ENCODE measurements at regions not wholly inside any gene's neighbourhood (a gene's known extent, or its start where the extent isn't known, plus 50 kb on each side); places are given as distances from the start of the nearest gene placed in this dataset.

DNA sequence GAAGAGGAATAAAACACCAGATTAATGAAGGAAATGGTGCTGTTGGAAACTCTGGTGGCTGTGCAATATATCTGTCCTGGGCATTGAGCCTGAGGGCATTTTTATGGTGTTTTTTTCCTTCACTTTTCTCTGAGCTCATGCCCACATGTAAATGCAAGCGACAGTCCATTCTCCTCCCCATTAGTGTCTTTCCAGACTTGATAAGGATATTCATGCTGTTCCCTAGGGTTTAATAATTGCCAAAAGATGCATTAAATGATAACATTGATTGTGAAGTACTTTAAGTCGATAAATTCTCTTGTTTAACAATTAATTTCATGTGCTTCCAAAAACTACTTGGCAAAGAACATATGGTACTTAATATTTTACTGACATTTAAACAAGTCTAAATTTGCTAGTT lies 384.7 kb downstream of the MDFIC start:
- TF ChIP-seq GATA2 (IDR thresholded peaks at IDR 0.05; ENCODE audit: insufficient read depth, insufficient read length, low read depth, low read length) (no peak), MYC (IDR thresholded peaks at IDR 0.05; ENCODE audit: low read depth, low read length) (no peak), POLR2A (IDR thresholded peaks at IDR 0.05; ENCODE audit: low read depth, low read length) (no peak), JUN (IDR thresholded peaks at IDR 0.05; ENCODE audit: borderline replicate concordance, insufficient read depth, insufficient read length, low read depth) (no peak), POLR2AphosphoS5 (IDR thresholded peaks at IDR 0.05; ENCODE audit: insufficient read depth, low read depth, low read length) (no peak), EZH2 (IDR thresholded peaks at IDR 0.05; ENCODE audit: borderline replicate concordance, low read depth, low read length, severe bottlenecking) (no peak), FOS (IDR thresholded peaks at IDR 0.05; ENCODE audit: borderline replicate concordance, insufficient read depth, low read length) (no peak)
- TF ChIP-seq, protein P1, sequence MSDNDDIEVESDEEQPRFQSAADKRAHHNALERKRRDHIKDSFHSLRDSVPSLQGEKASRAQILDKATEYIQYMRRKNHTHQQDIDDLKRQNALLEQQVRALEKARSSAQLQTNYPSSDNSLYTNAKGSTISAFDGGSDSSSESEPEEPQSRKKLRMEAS (IDR thresholded peaks at IDR 0.05; ENCODE audit: insufficient read depth, insufficient read length), result no peak
- TF ChIP-seq, protein P2, sequence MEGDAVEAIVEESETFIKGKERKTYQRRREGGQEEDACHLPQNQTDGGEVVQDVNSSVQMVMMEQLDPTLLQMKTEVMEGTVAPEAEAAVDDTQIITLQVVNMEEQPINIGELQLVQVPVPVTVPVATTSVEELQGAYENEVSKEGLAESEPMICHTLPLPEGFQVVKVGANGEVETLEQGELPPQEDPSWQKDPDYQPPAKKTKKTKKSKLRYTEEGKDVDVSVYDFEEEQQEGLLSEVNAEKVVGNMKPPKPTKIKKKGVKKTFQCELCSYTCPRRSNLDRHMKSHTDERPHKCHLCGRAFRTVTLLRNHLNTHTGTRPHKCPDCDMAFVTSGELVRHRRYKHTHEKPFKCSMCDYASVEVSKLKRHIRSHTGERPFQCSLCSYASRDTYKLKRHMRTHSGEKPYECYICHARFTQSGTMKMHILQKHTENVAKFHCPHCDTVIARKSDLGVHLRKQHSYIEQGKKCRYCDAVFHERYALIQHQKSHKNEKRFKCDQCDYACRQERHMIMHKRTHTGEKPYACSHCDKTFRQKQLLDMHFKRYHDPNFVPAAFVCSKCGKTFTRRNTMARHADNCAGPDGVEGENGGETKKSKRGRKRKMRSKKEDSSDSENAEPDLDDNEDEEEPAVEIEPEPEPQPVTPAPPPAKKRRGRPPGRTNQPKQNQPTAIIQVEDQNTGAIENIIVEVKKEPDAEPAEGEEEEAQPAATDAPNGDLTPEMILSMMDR (IDR thresholded peaks at IDR 0.05; ENCODE audit: extremely low read depth in 1 of 2, insufficient read depth in 1 of 2, low read depth in 1 of 2, low read length in 2 of 2), result no peak
- Histone ChIP-seq H3K4me3 (replicated peaks in 1 of 3; ENCODE audit: insufficient read depth in 1 of 3, low read depth in 1 of 3, low read length in 3 of 3) (no peak overlapping the region), H3K9me3 (replicated peaks; ENCODE audit: control insufficient read depth, insufficient read depth, low read length) (no peaks in the 10 kb centered on the region), H3K4me2 (ENCODE audit: insufficient read depth, low read length) (no peak overlapping the region), H3K27me3 (ENCODE audit: control insufficient read depth in 2 of 2, insufficient read depth in 2 of 2, low read length in 2 of 2) (no peaks in the 10 kb centered on the region), H3K79me2 (ENCODE audit: control insufficient read depth, insufficient read depth, low read length) (no peaks in the 10 kb centered on the region), H3K27ac (ENCODE audit: insufficient read depth, low read depth, low read length) (no peak overlapping the region), H4K20me1 (replicated peaks; ENCODE audit: control insufficient read depth, extremely low read depth, insufficient read depth, low read length) (no peaks in the 10 kb centered on the region), H3K4me1 (ENCODE audit: control insufficient read depth, extremely low read depth, insufficient read depth, low read length) (no peaks in the 10 kb centered on the region), H3K9ac (replicated peaks; ENCODE audit: extremely low read depth, insufficient read depth, low read length) (no peak overlapping the region), H3K36me3 (ENCODE audit: control insufficient read depth in 2 of 2, extremely low read depth in 1 of 2, insufficient read depth in 2 of 2, low read length in 2 of 2) (no peaks in the 10 kb centered on the region), H2AFZ (ENCODE audit: low read depth, low read length) (no peak overlapping the region), H3K9me1 (replicated peaks; ENCODE audit: control insufficient read depth, extremely low read depth, insufficient read depth, low read length) (no peaks in the 10 kb centered on the region)
- ChIA-PET CTCF (interaction anchor here (1.0 to 1.1 kb wide), 2 partner anchors 91 to 374 kb away, joined by 3 read pairs; no protein-coding TSS in a partner anchor), POLR2A (no interaction called here)
- no peak for DNase-seq (ENCODE audit: low read depth, low spot score)
- dilution Hi-C loops (cut with MboI; ENCODE audit: extremely low pct_ligation_motif_present, low sequenced_read_pairs), result no loop called here
- no TSS peak for BruUV-seq (replicated peaks)
- intact Hi-C loops (cut with micrococcal nuclease), result no loop called here
- no peak for FAIRE-seq

All from endothelial cell of umbilical vein (primary cell).